Heart left ventricle (tissue), 13 donors: ENCODE measurements at regions not wholly inside any gene's neighbourhood (a gene's known extent, or its start where the extent isn't known, plus 50 kb on each side); places are given as distances from the start of the nearest gene placed in this dataset.

ENCODE experiments used
- CTCF ChIP-seq, 12 donors: fragments of 200-600 bp; sonication (generic) in 4 of 12; IDR thresholded peaks; one replicate each; pipeline versions ENCODE4 v1.5.0 to v1.8.0; 2018 to 2022; ENCODE audit warnings: antibody characterized with exemption in 12 of 12, mild to moderate bottlenecking in 5 of 12
- POLR2A ChIP-seq, 2 donors: fragments of 450-650 bp; IDR thresholded peaks; one replicate each; pipeline ENCODE4 v1.6.1; 2017; ENCODE audit warnings: antibody characterized with exemption in 2 of 2, mild to moderate bottlenecking in 2 of 2, moderate library complexity in 2 of 2
- donor health status: ischemic (EF 13 %, LVEDD 7.1; RV severe dilation, severe dysfunction).
- donor health status: DM: no; HTN: yes; CAD: no.
- donor health status: DM: no; HTN: no; CAD: no.
- donor health status: ischemic (EF 25% LVEDD 6.9; RV normal size, moderate dysfunction).
- donor health status: ischemic (EF 25% LVEDD 5.7; RV mildly dilated, moderate dysfunction).
- donor health status: ischemic (EF 35%, LVEDD 5.7; RV mildly dilated, moderate dysfunction).
- donor health status: nonischemic (EF 11% LVEDD 7.7; RV severe dilation, severe dysfunction).
- donor health status: DM: yes; HTN: yes; CAD: no.
- donor health status: PGD.
- donor health status: ischemic (EF 29% LVEDD 5.4; RV normal size, mild dysfunction).
- donor health status: nonischemic (EF 23%, LVEDD 6.1; RV moderate dilation, normal function).

- TF ChIP-seq CTCF (IDR thresholded peaks at IDR 0.05) (no peak), POLR2A (IDR thresholded peaks at IDR 0.05) (no peak)
Observed at GRCh38 chr10:64369885-64370773, 848.9 kb downstream of the REEP3 start.
